RWPE2 (cell line): ENCODE measurements at regions not wholly inside any gene's neighbourhood (a gene's known extent, or its start where the extent isn't known, plus 50 kb on each side); places are given as distances from the start of the nearest gene placed in this dataset.
"Not testable (repeated sequence)": the region's sequence is repeated elsewhere in the genome, so short reads cannot be mapped to it uniquely, and the experiment has no call there.

ENCODE experiments used
- ATAC-seq: fragments of 200-7000 bp; cut with Tn5 transposase; 3 replicates; pipeline ENCODE4 v1.9.1; 2021; ENCODE audit warnings: low read depth
- DNase-seq: peaks from one replicate; pipeline ENCODE4 v3.0.0-alpha.2; 2020; ENCODE audit warnings: low spot score
- H3K27ac ChIP-seq: fragments of 450-650 bp; 2 replicates; pipeline ENCODE4 v1.5.1; 2017; ENCODE audit warnings: mild to moderate bottlenecking; ENCODE audit not compliant: poor library complexity, severe bottlenecking
- H3K27me3 ChIP-seq: fragments of 250-450 bp; sonication (Bioruptor Pico); 2 replicates; pipeline ENCODE4 v1.5.1; 2021; ENCODE audit warnings: mild to moderate bottlenecking, moderate library complexity; ENCODE audit not compliant: insufficient read depth, poor library complexity, severe bottlenecking
- H3K36me3 ChIP-seq: fragments of 250-450 bp; sonication (Bioruptor Pico); 2 replicates; pipeline ENCODE4 v1.5.1; 2020; ENCODE audit warnings: low read depth, mild to moderate bottlenecking, moderate library complexity
- H3K4me1 ChIP-seq: fragments of 250-450 bp; sonication (Bioruptor Pico); 2 replicates; pipeline ENCODE4 v1.5.1; 2021; ENCODE audit warnings: mild to moderate bottlenecking, moderate library complexity; ENCODE audit not compliant: insufficient read depth, poor library complexity, severe bottlenecking
- H3K4me3 ChIP-seq: fragments of 250-450 bp; sonication (Bioruptor Pico); 2 replicates; pipeline ENCODE4 v1.5.1; 2021; ENCODE audit warnings: mild to moderate bottlenecking, moderate library complexity; ENCODE audit not compliant: severe bottlenecking
- H3K9me3 ChIP-seq: fragments of 250-450 bp; sonication (Bioruptor Pico); 2 replicates; pipeline ENCODE4 v1.5.1; 2021; ENCODE audit warnings: mild to moderate bottlenecking, moderate library complexity; ENCODE audit not compliant: severe bottlenecking
- CTCF ChIP-seq: fragments of 450-650 bp; IDR thresholded peaks from one replicate; pipeline ENCODE4 v1.5.1; 2017; ENCODE audit warnings: mild to moderate bottlenecking, moderate library complexity; ENCODE audit not compliant: poor library complexity, severe bottlenecking

- no peak for DNase-seq
- ATAC-seq = no peak
- TF ChIP-seq CTCF = no peak
- H3K36me3 ChIP-seq = no peaks in the 10 kb centered on the region
- no peaks in the 10 kb centered on the region for H3K4me1 ChIP-seq
- peaks cover 6% of the 10 kb centered on the region for H3K9me3 ChIP-seq
- H3K27me3 ChIP-seq = no peaks in the 10 kb centered on the region
- H3K27ac ChIP-seq = no peak overlapping the region
- H3K4me3 ChIP-seq = no peak overlapping the region
These were observed 1071.3 kb upstream of the MIR17HG start for GRCh38 chr13:90276216-90276615.

- not testable (repeated sequence) for H3K4me1 ChIP-seq, H3K4me3 ChIP-seq, ATAC-seq
These were observed 1069.3 kb upstream of the MIR17HG start for GRCh38 chr13:90278231-90278630.

GRCh38 chr13:90281709-90282108 lies 1065.8 kb upstream of the MIR17HG start:
- Histone ChIP-seq H3K9me3 (peaks cover 2% of the 10 kb centered on the region), H3K4me3 (no peak overlapping the region), H3K27ac (no peak overlapping the region), H3K4me1 (no peaks in the 10 kb centered on the region), H3K36me3 (no peaks in the 10 kb centered on the region), H3K27me3 (no peaks in the 10 kb centered on the region)
- ATAC-seq (no peak), DNase-seq (no peak)
- TF ChIP-seq CTCF = no peak

More at GRCh38 chr13:90278231-90278630, 1069.3 kb upstream of the MIR17HG start:
- not testable (repeated sequence) for H3K27me3 ChIP-seq, DNase-seq, H3K27ac ChIP-seq, H3K9me3 ChIP-seq, H3K36me3 ChIP-seq

- no peak overlapping the region for H3K4me3 ChIP-seq
- H3K27ac ChIP-seq = no peak overlapping the region
- no peaks in the 10 kb centered on the region for H3K36me3 ChIP-seq
- no peaks in the 10 kb centered on the region for H3K27me3 ChIP-seq
- no peaks in the 10 kb centered on the region for H3K9me3 ChIP-seq
- ATAC-seq (no peak), DNase-seq (no peak)
- H3K4me1 ChIP-seq = no peaks in the 10 kb centered on the region
- TF ChIP-seq CTCF = no peak
These were observed 1060.0 kb upstream of the MIR17HG start for GRCh38 chr13:90287521-90287920.

- H3K4me1 ChIP-seq = no peaks in the 10 kb centered on the region
- H3K27me3 ChIP-seq = no peaks in the 10 kb centered on the region
- no peak for ATAC-seq
- no peak overlapping the region for H3K4me3 ChIP-seq
- H3K9me3 ChIP-seq = no peaks in the 10 kb centered on the region
- H3K27ac ChIP-seq = no peak overlapping the region
- DNase-seq = no peak
- H3K36me3 ChIP-seq = no peaks in the 10 kb centered on the region
- TF ChIP-seq CTCF = no peak
These were observed 1053.6 kb upstream of the MIR17HG start for GRCh38 chr13:90293793-90294361.
